H7 (cell line): ENCODE measurements at regions not wholly inside any gene's neighbourhood (a gene's known extent, or its start where the extent isn't known, plus 50 kb on each side); places are given as distances from the start of the nearest gene placed in this dataset.
"Not testable (repeated sequence)": the region's sequence is repeated elsewhere in the genome, so short reads cannot be mapped to it uniquely, and the experiment has no call there.

Experiments used
- DNase-seq: peaks from one replicate; pipeline ENCODE4 v3.0.0; 2012
- H3K27me3 ChIP-seq: 2 replicates; pipeline ENCODE4 v1.6.0; 2011; ENCODE audit warnings: mild to moderate bottlenecking, low read length; ENCODE audit not compliant: control insufficient read depth, insufficient read depth
- H3K36me3 ChIP-seq: replicated peaks from 2 replicates; pipeline ENCODE4 v1.5.1; 2011; ENCODE audit warnings: low read length; ENCODE audit not compliant: control insufficient read depth, insufficient read depth
- H3K4me3 ChIP-seq: 2 replicates; pipeline ENCODE4 v1.5.1; 2011; ENCODE audit warnings: low read depth, mild to moderate bottlenecking, control low read depth, low read length, moderate library complexity; ENCODE audit not compliant: insufficient read depth

GRCh38 chr5:85910335-85910734 lies 707.4 kb upstream of the COX7C start:
- DNase-seq, result no peak
- Histone ChIP-seq H3K4me3 (no peak overlapping the region), H3K36me3 (no peaks in the 10 kb centered on the region), H3K27me3 (no peaks in the 10 kb centered on the region)

GRCh38 chr5:85920984-85921383 lies 696.8 kb upstream of the COX7C start:
- Histone ChIP-seq H3K27me3 (no peaks in the 10 kb centered on the region), H3K36me3 (no peaks in the 10 kb centered on the region), H3K4me3 (no peak overlapping the region)
- DNase-seq, result no peak

- Histone ChIP-seq H3K4me3 (no peak overlapping the region), H3K27me3 (no peaks in the 10 kb centered on the region), H3K36me3 (no peaks in the 10 kb centered on the region)
- DNase-seq, result no peak
Measured at GRCh38 chr5:85921590-85921989, 696.2 kb upstream of the COX7C start.

GRCh38 chr5:85927632-85928031 lies 690.1 kb upstream of the COX7C start:
- Histone ChIP-seq H3K36me3 (no peaks in the 10 kb centered on the region), H3K4me3 (no peak overlapping the region), H3K27me3 (no peaks in the 10 kb centered on the region)
- no peak for DNase-seq

GRCh38 chr5:85929713-85930112 lies 688.0 kb upstream of the COX7C start:
- no peaks in the 10 kb centered on the region for H3K27me3 ChIP-seq
- H3K36me3 ChIP-seq, result no peaks in the 10 kb centered on the region
- no peak overlapping the region for H3K4me3 ChIP-seq
- DNase-seq, result no peak

- H3K4me3 ChIP-seq, result no peak overlapping the region
- no peak for DNase-seq
- no peaks in the 10 kb centered on the region for H3K27me3 ChIP-seq
- H3K36me3 ChIP-seq, result no peaks in the 10 kb centered on the region
Measured at GRCh38 chr5:85931220-85931619, 686.5 kb upstream of the COX7C start.

DNA sequence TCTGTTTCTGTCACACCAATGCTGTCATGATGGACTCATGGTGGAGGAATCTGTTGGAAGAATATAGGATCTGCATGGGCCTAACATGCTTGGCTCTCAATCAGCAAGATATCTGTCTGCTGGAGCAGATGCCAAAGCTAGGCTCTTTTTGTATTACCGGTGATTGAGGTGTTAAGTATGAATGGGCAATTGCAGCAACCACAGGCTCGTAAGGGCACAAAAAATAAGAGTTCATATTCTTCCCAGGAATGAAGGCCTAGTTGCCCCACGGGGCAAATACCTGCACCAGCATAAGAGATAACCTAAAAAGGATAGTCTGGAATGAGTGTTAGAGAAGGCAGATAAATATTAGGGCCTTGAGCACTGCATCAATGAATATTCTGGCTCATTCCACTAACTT lies 679.5 kb upstream of the COX7C start:
- no peaks in the 10 kb centered on the region for H3K27me3 ChIP-seq
- no peak overlapping the region for H3K4me3 ChIP-seq
- H3K36me3 ChIP-seq, result no peaks in the 10 kb centered on the region
- DNase-seq, result no peak

GRCh38 chr5:85951707-85952210 lies 666.0 kb upstream of the COX7C start:
- no peak for DNase-seq
- Histone ChIP-seq H3K27me3 (no peaks in the 10 kb centered on the region), H3K36me3 (no peaks in the 10 kb centered on the region), H3K4me3 (no peak overlapping the region)

- DNase-seq, result no peak
- Histone ChIP-seq H3K27me3 (no peaks in the 10 kb centered on the region), H3K36me3 (no peaks in the 10 kb centered on the region), H3K4me3 (no peak overlapping the region)
Measured at GRCh38 chr5:85952680-85953079, 665.1 kb upstream of the COX7C start.

GRCh38 chr5:85967681-85968080 lies 650.1 kb upstream of the COX7C start:
- no peaks in the 10 kb centered on the region for H3K27me3 ChIP-seq
- no peak for DNase-seq
- H3K4me3 ChIP-seq, result no peak overlapping the region
- no peaks in the 10 kb centered on the region for H3K36me3 ChIP-seq

DNA sequence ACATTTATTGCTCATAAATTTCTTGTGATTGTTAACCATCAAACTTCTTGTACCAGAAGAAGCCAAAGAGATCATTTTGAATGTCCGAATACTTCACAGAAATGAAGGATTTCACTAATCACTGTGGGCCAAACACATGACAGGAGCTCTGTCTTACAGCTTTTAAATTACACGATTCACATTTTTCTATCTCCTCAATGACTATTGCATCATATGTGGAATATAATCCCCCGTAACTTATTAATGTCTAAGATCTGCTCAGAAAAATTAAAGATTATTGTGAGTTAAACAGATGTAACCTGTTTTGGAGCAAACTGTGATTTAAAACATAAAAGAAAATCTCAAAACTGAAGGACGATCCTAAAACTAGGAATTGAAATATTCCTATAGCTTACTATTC lies 645.2 kb upstream of the COX7C start:
- Histone ChIP-seq H3K27me3 (no peaks in the 10 kb centered on the region), H3K36me3 (no peaks in the 10 kb centered on the region), H3K4me3 (no peak overlapping the region)
- no peak for DNase-seq

GRCh38 chr5:85985167-85985566 lies 632.6 kb upstream of the COX7C start:
- DNase-seq, result no peak
- no peaks in the 10 kb centered on the region for H3K36me3 ChIP-seq
- no peaks in the 10 kb centered on the region for H3K27me3 ChIP-seq
- H3K4me3 ChIP-seq, result no peak overlapping the region

GRCh38 chr5:85990998-85991397 lies 626.7 kb upstream of the COX7C start:
- Histone ChIP-seq H3K36me3 (no peaks in the 10 kb centered on the region), H3K27me3 (no peaks in the 10 kb centered on the region), H3K4me3 (no peak overlapping the region)
- DNase-seq, result no peak

DNA sequence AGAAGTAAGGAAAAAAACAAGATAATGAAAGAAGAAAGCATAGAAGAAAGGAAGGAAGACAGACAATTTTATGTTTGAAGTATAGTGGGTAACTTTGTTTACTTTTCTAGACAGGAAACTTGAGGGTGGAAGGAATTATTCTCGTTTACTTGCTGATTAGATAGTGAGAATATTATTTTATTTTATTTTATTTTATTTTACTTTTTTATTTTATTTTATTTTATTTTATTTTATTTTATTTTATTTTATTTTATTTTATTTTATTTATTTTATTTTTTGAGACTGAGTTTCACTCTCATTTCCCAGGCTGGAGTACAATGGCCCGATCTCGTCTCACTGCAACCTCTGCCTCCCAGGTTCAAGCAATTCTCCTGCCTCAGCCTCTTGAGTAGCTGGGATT lies 623.1 kb upstream of the COX7C start:
- DNase-seq, H3K36me3 ChIP-seq, H3K4me3 ChIP-seq, H3K27me3 ChIP-seq: not testable (repeated sequence)

- no peaks in the 10 kb centered on the region for H3K27me3 ChIP-seq
- no peak for DNase-seq
- H3K4me3 ChIP-seq, result no peak overlapping the region
- no peaks in the 10 kb centered on the region for H3K36me3 ChIP-seq
Measured at GRCh38 chr5:85998656-85999055, 619.1 kb upstream of the COX7C start.

GRCh38 chr5:86008293-86008692 lies 609.4 kb upstream of the COX7C start:
- no peak for DNase-seq
- no peak overlapping the region for H3K4me3 ChIP-seq
- H3K27me3 ChIP-seq, result no peaks in the 10 kb centered on the region
- H3K36me3 ChIP-seq, result no peaks in the 10 kb centered on the region
